Spleen (tissue), 7 donors: ENCODE measurements at regions not wholly inside any gene's neighbourhood (a gene's known extent, or its start where the extent isn't known, plus 50 kb on each side); places are given as distances from the start of the nearest gene placed in this dataset.

Source experiments
- POLR2AphosphoS5 ChIP-seq, 3 donors: sonication (generic); formaldehyde crosslinking; IDR thresholded peaks; one replicate each; pipeline ENCODE4 v1.5.1; 2017; ENCODE audit warnings: antibody characterized with exemption in 3 of 3
- TF ChIP-seq, protein P1 (sequence below), 11 experiments: fragments of 200-600 bp in 7 of 11; fragments of 450-650 bp in 4 of 11; sonication (generic) in 4 of 11; IDR thresholded peaks in 8 of 11; conservative IDR thresholded peaks in 3 of 11; 1 replicate in 7 of 11; 2 replicates in 4 of 11; pipeline versions ENCODE4 v1.4.0 to v1.8.0; 2016 to 2021; ENCODE audit warnings: antibody characterized with exemption in 11 of 11, inconsistent platforms in 4 of 11, mild to moderate bottlenecking in 1 of 11
- donor health status: DM: no; HTN: no; CAD: no; lungs with moderate emphysema.
- donor health status: DM: no; HTN: no; CAD: no.
- donor health status: DM: no; HTN: no; CAD: no.

DNA sequence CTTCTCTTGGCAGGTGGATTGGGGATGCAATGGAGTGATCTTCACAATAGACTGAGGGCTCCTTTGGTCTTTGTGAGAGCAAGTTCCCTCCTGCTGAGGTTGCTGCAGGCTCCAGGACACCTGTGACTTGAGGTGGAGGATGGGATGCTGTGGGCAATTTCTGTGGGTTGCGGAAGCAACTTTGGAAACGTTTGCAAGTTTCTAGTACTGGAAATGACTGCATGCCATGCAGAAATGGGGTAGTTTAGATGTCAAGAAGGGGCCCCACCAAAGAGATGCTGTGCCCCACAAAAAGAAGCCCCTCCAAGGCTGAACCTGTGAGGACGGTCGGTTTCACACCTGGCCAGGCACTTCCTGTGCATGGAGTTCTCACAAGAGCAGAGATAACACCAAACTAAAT, 80.4 kb upstream of the XCR1 start:
- TF ChIP-seq, protein P1, sequence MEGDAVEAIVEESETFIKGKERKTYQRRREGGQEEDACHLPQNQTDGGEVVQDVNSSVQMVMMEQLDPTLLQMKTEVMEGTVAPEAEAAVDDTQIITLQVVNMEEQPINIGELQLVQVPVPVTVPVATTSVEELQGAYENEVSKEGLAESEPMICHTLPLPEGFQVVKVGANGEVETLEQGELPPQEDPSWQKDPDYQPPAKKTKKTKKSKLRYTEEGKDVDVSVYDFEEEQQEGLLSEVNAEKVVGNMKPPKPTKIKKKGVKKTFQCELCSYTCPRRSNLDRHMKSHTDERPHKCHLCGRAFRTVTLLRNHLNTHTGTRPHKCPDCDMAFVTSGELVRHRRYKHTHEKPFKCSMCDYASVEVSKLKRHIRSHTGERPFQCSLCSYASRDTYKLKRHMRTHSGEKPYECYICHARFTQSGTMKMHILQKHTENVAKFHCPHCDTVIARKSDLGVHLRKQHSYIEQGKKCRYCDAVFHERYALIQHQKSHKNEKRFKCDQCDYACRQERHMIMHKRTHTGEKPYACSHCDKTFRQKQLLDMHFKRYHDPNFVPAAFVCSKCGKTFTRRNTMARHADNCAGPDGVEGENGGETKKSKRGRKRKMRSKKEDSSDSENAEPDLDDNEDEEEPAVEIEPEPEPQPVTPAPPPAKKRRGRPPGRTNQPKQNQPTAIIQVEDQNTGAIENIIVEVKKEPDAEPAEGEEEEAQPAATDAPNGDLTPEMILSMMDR (IDR thresholded peaks at IDR 0.05 in 8 of 11, conservative IDR thresholded peaks at IDR 0.05 in 3 of 11), result no peak
- TF ChIP-seq POLR2AphosphoS5 (IDR thresholded peaks at IDR 0.05), result no peak
